HL-60 (cell line): ENCODE measurements at regions not wholly inside any gene's neighbourhood (a gene's known extent, or its start where the extent isn't known, plus 50 kb on each side); places are given as distances from the start of the nearest gene placed in this dataset.

Source experiments
- CTCF ChIP-seq: IDR thresholded peaks from one replicate; pipeline ENCODE4 v1.5.1; 2011; ENCODE audit warnings: low read length, control low read depth, inconsistent platforms; ENCODE audit not compliant: insufficient read depth
- POLR2AphosphoS5 ChIP-seq: IDR thresholded peaks from 2 replicates; pipeline ENCODE4 v1.6.1; 2012; ENCODE audit warnings: low read depth
- TF ChIP-seq, protein P1 (sequence below): IDR thresholded peaks from 2 replicates; pipeline ENCODE4 v1.6.1; 2012; ENCODE audit warnings: low read depth; ENCODE audit not compliant: insufficient replicate concordance

DNA sequence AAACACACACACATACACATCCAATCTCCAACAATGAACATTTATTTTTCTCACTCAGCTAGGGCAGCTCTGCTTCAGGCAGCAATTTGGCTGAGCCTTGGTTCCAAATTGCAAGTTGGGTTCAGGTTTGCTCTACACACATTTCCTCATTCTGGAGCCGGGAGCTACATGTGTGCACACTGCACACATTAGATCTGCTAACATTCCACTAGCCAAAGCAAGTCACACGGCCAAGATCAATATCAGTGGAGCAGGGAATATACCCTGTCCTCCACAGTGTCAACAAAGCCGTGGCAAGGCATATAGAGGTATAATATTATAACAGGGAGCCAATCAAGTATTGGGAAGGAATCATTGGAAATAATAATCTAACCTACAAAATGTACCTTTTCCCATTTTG lies 57.5 kb upstream of the PPP1R3C start:
- no peak for TF ChIP-seq CTCF
- TF ChIP-seq POLR2AphosphoS5, result no peak
- TF ChIP-seq, protein P1, sequence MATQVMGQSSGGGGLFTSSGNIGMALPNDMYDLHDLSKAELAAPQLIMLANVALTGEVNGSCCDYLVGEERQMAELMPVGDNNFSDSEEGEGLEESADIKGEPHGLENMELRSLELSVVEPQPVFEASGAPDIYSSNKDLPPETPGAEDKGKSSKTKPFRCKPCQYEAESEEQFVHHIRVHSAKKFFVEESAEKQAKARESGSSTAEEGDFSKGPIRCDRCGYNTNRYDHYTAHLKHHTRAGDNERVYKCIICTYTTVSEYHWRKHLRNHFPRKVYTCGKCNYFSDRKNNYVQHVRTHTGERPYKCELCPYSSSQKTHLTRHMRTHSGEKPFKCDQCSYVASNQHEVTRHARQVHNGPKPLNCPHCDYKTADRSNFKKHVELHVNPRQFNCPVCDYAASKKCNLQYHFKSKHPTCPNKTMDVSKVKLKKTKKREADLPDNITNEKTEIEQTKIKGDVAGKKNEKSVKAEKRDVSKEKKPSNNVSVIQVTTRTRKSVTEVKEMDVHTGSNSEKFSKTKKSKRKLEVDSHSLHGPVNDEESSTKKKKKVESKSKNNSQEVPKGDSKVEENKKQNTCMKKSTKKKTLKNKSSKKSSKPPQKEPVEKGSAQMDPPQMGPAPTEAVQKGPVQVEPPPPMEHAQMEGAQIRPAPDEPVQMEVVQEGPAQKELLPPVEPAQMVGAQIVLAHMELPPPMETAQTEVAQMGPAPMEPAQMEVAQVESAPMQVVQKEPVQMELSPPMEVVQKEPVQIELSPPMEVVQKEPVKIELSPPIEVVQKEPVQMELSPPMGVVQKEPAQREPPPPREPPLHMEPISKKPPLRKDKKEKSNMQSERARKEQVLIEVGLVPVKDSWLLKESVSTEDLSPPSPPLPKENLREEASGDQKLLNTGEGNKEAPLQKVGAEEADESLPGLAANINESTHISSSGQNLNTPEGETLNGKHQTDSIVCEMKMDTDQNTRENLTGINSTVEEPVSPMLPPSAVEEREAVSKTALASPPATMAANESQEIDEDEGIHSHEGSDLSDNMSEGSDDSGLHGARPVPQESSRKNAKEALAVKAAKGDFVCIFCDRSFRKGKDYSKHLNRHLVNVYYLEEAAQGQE, result no peak
